ENCODE measurements at regions not wholly inside any gene's neighbourhood (a gene's known extent, or its start where the extent isn't known, plus 50 kb on each side); places are given as distances from the start of the nearest gene placed in this dataset.

DNA sequence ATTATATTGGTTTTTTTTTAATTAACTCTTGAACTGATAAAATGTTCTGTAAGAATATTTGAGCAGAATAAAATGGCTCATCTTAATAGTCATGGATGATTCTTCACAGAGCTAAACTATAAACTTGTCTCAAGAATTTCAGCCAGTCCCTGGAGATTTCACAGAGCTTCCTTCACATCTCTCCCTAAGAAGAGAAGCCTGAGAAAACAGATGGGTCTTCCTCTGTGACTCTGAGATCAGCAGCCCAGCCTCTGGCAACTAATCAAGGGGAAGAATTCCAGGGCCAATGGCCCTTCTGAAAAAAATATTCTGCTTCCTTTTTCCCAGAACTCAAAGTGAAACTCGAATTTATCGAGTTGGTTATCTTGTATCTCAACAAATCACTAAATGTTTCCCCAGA, 122.2 kb upstream of the ITGA1 start:
- TF ChIP-seq, protein P1, sequence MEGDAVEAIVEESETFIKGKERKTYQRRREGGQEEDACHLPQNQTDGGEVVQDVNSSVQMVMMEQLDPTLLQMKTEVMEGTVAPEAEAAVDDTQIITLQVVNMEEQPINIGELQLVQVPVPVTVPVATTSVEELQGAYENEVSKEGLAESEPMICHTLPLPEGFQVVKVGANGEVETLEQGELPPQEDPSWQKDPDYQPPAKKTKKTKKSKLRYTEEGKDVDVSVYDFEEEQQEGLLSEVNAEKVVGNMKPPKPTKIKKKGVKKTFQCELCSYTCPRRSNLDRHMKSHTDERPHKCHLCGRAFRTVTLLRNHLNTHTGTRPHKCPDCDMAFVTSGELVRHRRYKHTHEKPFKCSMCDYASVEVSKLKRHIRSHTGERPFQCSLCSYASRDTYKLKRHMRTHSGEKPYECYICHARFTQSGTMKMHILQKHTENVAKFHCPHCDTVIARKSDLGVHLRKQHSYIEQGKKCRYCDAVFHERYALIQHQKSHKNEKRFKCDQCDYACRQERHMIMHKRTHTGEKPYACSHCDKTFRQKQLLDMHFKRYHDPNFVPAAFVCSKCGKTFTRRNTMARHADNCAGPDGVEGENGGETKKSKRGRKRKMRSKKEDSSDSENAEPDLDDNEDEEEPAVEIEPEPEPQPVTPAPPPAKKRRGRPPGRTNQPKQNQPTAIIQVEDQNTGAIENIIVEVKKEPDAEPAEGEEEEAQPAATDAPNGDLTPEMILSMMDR (IDR thresholded peaks at IDR 0.05; ENCODE audit: low read length), result no peak
- TF ChIP-seq EZH2 (optimal IDR thresholded peaks at IDR 0.05; ENCODE audit: low read depth, low read length) (no peak), EZH2phosphoT487 (IDR thresholded peaks at IDR 0.05; ENCODE audit: low read length) (no peak)
